C4-2B (cell line): ENCODE measurements at regions not wholly inside any gene's neighbourhood (a gene's known extent, or its start where the extent isn't known, plus 50 kb on each side); places are given as distances from the start of the nearest gene placed in this dataset.

Experiments used
- CTCF ChIP-seq: fragments of 450-650 bp; conservative IDR thresholded peaks from 2 replicates; pipeline ENCODE4 v1.5.1; 2017; ENCODE audit warnings: mild to moderate bottlenecking
- ZFX ChIP-seq: fragments of 450-650 bp; IDR thresholded peaks from 2 replicates; pipeline ENCODE4 v1.6.1; 2017

DNA sequence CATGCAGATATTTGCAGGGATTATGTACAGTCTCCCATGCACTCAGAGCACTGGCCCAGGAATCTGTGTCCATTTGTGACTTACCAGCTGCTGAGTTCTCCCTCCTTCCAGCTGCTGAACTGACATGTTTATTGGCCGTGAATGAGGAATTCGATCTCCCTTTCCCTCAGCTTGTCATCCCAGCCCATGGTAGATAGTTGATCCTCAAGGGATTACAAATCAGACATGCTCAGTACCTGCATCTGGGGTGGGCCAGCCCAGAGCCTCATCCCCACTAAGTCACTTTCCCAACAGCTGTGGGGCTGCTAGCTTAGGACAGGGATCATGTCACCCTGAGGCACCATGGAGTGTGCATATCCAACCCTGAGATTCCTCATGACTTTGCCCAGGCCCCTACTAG is 1284.9 kb upstream of the LRRTM1 start:
- TF ChIP-seq CTCF = no peak
- no peak for TF ChIP-seq ZFX
